HG03565 (cell line): ENCODE measurements at regions not wholly inside any gene's neighbourhood (a gene's known extent, or its start where the extent isn't known, plus 50 kb on each side); places are given as distances from the start of the nearest gene placed in this dataset.

ENCODE experiments used
- ATAC-seq: cut with Tn5 transposase; IDR thresholded peaks from one replicate; pipeline ENCODE4 v1.9.1; 2021; ENCODE audit warnings: mild to moderate bottlenecking, moderate library complexity; ENCODE audit not compliant: unreplicated experiment

GRCh38 chr5:117205894-117206293, 631.3 kb upstream of the SEMA6A start:
- no peak for ATAC-seq

GRCh38 chr5:117204926-117205869, 630.6 kb upstream of the SEMA6A start:
- ATAC-seq, result no peak

GRCh38 chr5:117204404-117204803, 629.8 kb upstream of the SEMA6A start:
- ATAC-seq, result no peak

- ATAC-seq, result no peak
These were observed 629.0 kb upstream of the SEMA6A start for GRCh38 chr5:117203584-117203983.

GRCh38 chr5:117201001-117201400, 626.4 kb upstream of the SEMA6A start:
- no peak for ATAC-seq

- ATAC-seq, result no peak
These were observed 620.5 kb upstream of the SEMA6A start for GRCh38 chr5:117195076-117195475.

GRCh38 chr5:117191251-117191650, 616.6 kb upstream of the SEMA6A start:
- ATAC-seq, result no peak

- no peak for ATAC-seq
These were observed 615.2 kb upstream of the SEMA6A start for GRCh38 chr5:117189784-117190183.

- no peak for ATAC-seq
These were observed 613.6 kb upstream of the SEMA6A start for GRCh38 chr5:117188211-117188610.

- ATAC-seq, result no peak
These were observed 612.1 kb upstream of the SEMA6A start for GRCh38 chr5:117186751-117187150.

- no peak for ATAC-seq
These were observed 608.7 kb upstream of the SEMA6A start for GRCh38 chr5:117183326-117183725.

- no peak for ATAC-seq
These were observed 607.5 kb upstream of the SEMA6A start for GRCh38 chr5:117182104-117182503.

- ATAC-seq, result no peak
These were observed 602.7 kb upstream of the SEMA6A start for GRCh38 chr5:117177302-117177701.

- ATAC-seq, result no peak
These were observed 590.4 kb upstream of the SEMA6A start for GRCh38 chr5:117165068-117165467.

GRCh38 chr5:117161718-117162335, 587.2 kb upstream of the SEMA6A start:
- no peak for ATAC-seq

- no peak for ATAC-seq
These were observed 585.8 kb upstream of the SEMA6A start for GRCh38 chr5:117160391-117160790.

- ATAC-seq, result no peak
These were observed 574.7 kb upstream of the SEMA6A start for GRCh38 chr5:117149312-117149711.

GRCh38 chr5:117144086-117144485, 569.5 kb upstream of the SEMA6A start:
- no peak for ATAC-seq

GRCh38 chr5:117143406-117143805, 568.8 kb upstream of the SEMA6A start:
- no peak for ATAC-seq

GRCh38 chr5:117138523-117138922, 563.9 kb upstream of the SEMA6A start:
- no peak for ATAC-seq

GRCh38 chr5:117135851-117136250, 561.2 kb upstream of the SEMA6A start:
- no peak for ATAC-seq

- no peak for ATAC-seq
These were observed 558.6 kb upstream of the SEMA6A start for GRCh38 chr5:117133198-117133597.
